Epidermal melanocyte (primary cell): ENCODE measurements at regions not wholly inside any gene's neighbourhood (a gene's known extent, or its start where the extent isn't known, plus 50 kb on each side); places are given as distances from the start of the nearest gene placed in this dataset.
"Not testable (repeated sequence)": the region's sequence is repeated elsewhere in the genome, so short reads cannot be mapped to it uniquely, and the experiment has no call there.

ENCODE experiments used
- DNase-seq: peaks from one replicate; pipeline ENCODE4 v3.0.0; 2011; ENCODE audit warnings: low spot score; ENCODE audit not compliant: insufficient read length

DNA sequence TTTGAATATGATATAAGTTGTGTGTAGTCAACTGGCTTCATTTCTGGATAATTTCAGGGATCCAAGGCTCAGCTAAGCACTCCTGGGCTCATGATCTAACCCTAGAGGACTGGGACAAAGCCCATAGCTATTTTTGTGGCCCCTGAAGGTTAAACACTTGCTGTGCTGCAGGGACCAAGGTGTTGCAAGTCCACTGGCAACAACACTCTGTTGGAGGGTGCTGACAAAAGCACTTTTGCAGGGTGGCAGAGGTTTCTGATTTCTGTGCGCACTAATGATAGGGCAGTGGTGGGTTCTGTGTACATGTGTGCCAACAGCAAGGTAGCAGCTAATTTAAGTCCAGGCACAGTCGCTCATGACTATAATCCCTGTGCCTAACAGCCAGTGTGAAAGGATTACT, 445.3 kb upstream of the SYNCRIP start:
- no peak for DNase-seq

- no peak for DNase-seq
Measured at GRCh38 chr6:86079938-86080337, 437.3 kb upstream of the SYNCRIP start.

GRCh38 chr6:86070151-86070550, 427.5 kb upstream of the SYNCRIP start:
- DNase-seq, result no peak

- DNase-seq, result not testable (repeated sequence)
Measured at GRCh38 chr6:86065002-86065401, 422.3 kb upstream of the SYNCRIP start.

GRCh38 chr6:86057293-86057980, 414.8 kb upstream of the SYNCRIP start:
- DNase-seq, result not testable (repeated sequence)

GRCh38 chr6:86045038-86045437, 402.4 kb upstream of the SYNCRIP start:
- no peak for DNase-seq

DNA sequence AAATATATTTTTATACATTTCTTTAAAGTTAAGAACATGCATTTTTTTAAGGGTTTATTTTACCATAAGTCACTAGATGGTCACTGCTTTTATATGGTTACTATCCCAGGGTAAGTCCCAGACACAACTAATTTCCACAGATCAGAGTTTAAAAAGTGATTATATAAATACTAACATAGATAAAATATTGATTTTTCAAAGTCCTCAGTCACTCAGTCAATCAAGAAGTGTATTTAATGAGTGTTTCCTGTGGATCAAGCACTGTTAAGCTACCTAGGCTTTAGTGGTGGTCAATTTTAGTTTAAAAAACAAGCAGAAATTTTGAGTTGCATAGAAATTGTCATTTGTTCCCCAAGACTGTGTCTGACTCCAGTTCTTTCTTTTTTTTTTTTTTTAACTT, 399.5 kb upstream of the SYNCRIP start:
- no peak for DNase-seq

GRCh38 chr6:86031713-86032112, 389.0 kb upstream of the SYNCRIP start:
- no peak for DNase-seq

DNA sequence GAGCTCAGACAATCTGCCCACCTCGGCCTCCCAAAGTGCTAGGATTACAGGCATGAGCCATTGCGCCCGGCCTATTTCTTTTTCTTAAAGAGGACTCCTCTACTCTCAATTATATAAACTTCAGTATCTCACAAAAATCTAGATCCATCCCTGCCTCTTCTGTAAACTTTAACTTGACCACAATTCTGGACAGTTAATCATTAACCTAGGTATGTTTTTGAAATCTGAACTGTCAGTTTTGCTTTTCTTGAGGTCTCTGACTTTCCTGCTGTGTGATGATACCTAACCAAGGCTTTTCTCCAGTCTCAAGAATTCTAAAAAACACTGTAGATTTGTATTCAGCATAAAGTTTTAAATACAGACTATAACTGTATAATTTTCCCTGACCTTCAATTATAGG, 388.2 kb upstream of the SYNCRIP start:
- DNase-seq, result no peak

DNA sequence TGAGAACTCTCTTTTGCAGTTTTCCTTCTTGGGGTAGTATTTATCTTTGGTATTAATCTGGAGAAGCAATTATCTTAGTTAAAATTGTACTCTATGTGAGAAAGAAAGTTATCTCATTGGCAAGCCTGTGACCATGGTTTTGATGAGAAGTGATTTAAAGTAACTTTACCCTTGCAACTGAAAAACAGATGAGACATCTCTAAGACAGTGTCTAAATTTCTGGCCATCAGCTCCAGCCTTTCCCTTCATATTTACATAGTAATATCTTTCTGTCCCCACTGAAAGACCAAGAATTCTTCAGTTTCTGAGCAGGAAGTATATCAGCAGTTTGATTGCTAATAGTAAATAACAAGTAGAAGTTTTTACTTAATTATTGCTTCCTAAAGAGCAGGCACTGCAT, 386.1 kb upstream of the SYNCRIP start:
- no peak for DNase-seq

DNA sequence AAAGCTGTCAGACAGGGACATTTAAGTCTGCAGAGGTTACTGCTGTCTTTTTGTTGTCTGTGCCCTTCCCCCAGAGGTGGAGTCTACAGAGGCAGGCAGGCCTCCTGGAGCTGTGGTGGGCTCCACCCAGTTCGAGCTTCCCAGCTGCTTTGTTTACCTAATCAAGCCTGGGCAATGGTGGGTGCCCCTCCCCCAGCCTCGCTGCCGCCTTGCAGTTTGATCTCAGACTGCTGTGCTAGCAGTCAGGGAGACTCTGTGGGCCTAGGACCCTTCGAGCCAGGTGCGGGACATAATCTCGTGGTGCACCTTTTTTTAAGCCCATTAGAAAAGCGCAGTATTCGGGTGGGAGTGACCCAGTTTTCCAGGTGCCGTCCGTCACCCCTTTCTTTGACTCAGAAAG, 384.2 kb upstream of the SYNCRIP start:
- DNase-seq, result not testable (repeated sequence)

DNA sequence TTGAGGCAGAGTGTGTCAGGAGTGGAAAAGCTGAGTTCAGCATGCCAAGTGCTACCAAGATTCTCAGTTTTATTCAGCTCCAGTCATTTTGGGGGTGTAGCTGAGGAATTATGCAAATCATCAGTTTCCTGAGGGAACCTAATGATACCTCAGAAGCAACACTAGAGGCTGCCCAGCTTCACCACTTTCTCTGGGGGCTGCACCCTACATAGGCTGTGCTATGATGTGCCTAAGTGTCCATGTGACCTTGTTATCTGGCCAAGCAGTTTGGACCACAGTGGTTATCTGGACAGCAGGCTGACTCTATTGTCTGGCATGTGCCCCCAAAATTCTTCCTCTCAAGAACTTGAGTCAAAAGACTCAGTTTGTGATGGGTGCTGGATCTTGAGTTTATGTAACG, 374.6 kb upstream of the SYNCRIP start:
- no peak for DNase-seq

GRCh38 chr6:86016567-86016966, 373.9 kb upstream of the SYNCRIP start:
- no peak for DNase-seq

DNA sequence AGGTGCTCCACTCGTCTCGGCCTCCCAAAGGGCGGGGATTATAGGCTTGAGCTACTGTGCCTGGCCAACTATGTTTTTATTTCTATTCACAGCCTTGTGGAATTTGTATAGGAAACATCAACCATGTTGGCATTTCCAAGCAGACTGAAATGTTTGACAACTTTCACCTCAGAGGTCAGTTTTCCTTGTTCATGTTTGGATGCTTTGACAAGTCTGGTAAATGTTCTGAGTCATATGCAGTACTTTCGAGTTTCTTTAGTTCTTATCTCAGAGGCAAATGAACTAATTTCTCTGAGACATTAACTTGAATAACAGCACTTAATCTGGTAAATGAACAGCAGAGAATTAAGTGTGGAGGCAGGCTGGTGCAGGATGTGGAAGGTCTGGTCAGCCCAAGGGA, 373.4 kb upstream of the SYNCRIP start:
- DNase-seq, result no peak

DNA sequence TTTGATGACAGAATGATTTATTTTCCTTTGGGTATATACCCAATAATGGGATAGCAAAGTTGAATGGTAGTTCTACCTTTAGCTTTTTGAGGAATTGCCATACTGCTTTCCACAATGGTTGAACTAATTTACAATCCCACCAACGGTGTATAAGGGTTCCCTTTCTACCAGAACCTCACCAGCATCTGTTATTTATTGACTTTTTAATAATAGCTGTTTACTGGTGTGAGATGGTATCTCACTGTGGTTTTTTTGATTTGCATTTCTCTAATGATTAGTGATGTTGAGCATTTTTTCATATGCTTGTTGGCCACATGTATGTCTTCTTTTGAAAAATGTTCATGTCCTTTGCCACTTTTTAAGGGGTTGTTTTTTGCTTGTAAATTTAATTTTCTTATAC, 370.3 kb upstream of the SYNCRIP start:
- not testable (repeated sequence) for DNase-seq

GRCh38 chr6:86010915-86011786, 368.5 kb upstream of the SYNCRIP start:
- no peak for DNase-seq

DNA sequence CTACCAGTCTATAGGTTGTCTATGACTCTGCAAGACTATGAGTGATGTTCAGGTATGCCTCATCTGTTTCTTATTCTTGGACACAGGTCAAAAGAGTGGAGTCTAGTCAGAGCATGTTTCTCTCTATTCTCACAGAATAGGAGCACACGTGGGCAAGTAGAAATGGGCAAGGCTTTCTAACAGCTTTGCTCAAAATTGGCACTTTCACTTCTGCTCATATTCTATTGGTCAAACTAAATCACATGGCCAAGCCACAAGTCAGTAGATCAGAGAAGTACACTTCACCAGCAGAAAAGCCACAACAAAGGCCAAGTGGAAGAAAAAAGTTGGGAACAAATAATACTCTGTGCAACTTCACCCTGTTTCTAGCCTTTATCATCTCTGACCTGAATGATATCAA, 354.5 kb upstream of the SYNCRIP start:
- no peak for DNase-seq

DNA sequence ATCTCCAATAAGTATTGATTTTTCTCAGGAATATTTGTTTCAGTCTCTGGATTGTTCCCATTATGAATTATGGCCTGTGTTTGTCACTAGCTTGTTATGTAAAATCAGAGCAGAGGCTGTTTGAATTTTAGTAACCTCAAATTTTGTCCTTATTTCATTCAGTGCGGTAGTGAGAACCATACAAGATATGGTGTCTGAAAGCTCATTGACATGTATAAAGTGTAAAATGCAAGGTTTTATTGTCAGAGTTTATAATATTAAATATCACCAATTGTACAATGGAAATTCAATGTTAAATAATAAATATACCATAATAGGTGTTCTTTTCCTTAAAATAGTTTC, 353.3 kb upstream of the SYNCRIP start:
- DNase-seq, result no peak

DNA sequence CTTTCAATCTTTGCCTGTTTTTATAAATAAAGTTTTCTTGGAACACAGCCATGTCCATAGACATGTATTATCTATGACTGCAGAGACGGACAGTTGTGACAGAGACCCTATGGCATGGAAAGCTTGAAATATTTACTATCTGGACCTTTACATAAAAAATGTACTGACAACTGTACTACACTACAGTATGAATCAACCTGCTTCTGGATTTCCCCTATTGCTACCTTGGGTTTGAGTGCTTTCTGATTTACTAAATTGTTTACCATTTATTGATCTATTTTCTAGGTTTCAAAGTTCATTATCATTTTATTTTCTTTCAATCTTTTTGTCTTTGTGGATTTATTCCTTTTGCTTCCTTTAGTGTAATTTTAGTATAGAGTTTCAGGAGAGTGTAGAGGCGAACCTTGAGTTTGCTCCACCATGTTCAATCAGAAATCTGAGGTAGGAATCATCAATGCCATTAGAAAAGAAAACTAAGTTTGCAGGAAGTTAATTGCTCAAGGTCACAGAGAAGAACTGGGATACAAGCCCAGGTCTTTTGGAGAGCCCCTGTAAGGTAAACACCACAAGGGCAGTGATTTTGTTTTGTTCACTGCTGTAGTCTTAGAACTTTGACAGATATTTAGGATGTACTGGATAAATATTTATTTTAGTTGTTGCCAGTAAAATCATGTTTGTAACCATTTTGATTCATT, 352.8 kb upstream of the SYNCRIP start:
- DNase-seq, result no peak

- DNase-seq, result no peak
Measured at GRCh38 chr6:85986681-85987080, 344.0 kb upstream of the SYNCRIP start.

- DNase-seq, result no peak
Measured at GRCh38 chr6:85983032-85983659, 340.5 kb upstream of the SYNCRIP start.

- DNase-seq, result no peak
Measured at GRCh38 chr6:85977661-85978060, 335.0 kb upstream of the SYNCRIP start.
